Small intestine (tissue), 7 donors: ENCODE measurements at regions not wholly inside any gene's neighbourhood (a gene's known extent, or its start where the extent isn't known, plus 50 kb on each side); places are given as distances from the start of the nearest gene placed in this dataset.
A peak's percentile ranks its signal among the peaks of the same experiment; 100 is the strongest.

Experiments used
- DNase-seq, 2 donors: peaks; one replicate each; pipeline versions ENCODE4 v3.0.0 to v3.0.0-alpha.2; 2013
- FAIRE-seq: peaks from 2 replicates; lab custom pipeline; 2012; peaks lifted over from hg19 to GRCh38; lab: Jason Lieb, UNC
- H3K27ac ChIP-seq, 3 donors: one replicate each; pipeline ENCODE4 v1.5.1; 2013; ENCODE audit warnings: low read length in 2 of 3, mild to moderate bottlenecking in 2 of 3, control low read depth in 1 of 3, inconsistent platforms in 1 of 3, low read depth in 1 of 3, moderate library complexity in 1 of 3
- H3K27me3 ChIP-seq, 3 donors: one replicate each; pipeline ENCODE4 v1.6.1; 2013; ENCODE audit warnings: low read length in 3 of 3, inconsistent platforms in 1 of 3; ENCODE audit not compliant: control insufficient read depth in 3 of 3, insufficient read depth in 3 of 3
- H3K36me3 ChIP-seq, 3 donors: one replicate each; pipeline ENCODE4 v1.6.1; 2013; ENCODE audit warnings: low read length in 3 of 3, inconsistent platforms in 1 of 3, low read depth in 1 of 3, mild to moderate bottlenecking in 1 of 3, moderate library complexity in 1 of 3; ENCODE audit not compliant: control insufficient read depth in 3 of 3, insufficient read depth in 2 of 3
- H3K4me1 ChIP-seq, 3 donors: one replicate each; pipeline ENCODE4 v1.6.1; 2013; ENCODE audit warnings: low read length in 2 of 3, inconsistent platforms in 1 of 3, low read depth in 1 of 3, mild to moderate bottlenecking in 1 of 3, moderate library complexity in 1 of 3; ENCODE audit not compliant: control insufficient read depth in 3 of 3, insufficient read depth in 2 of 3
- H3K4me3 ChIP-seq, 3 donors: one replicate each; pipeline ENCODE4 v1.5.1; 2013; ENCODE audit warnings: low read length in 3 of 3, control low read depth in 1 of 3, inconsistent platforms in 1 of 3, low read depth in 1 of 3, mild to moderate bottlenecking in 1 of 3, moderate library complexity in 1 of 3
- H3K9me3 ChIP-seq, 2 donors: one replicate each; pipeline ENCODE4 v1.6.1; 2013; ENCODE audit warnings: low read depth in 1 of 2, low read length in 1 of 2; ENCODE audit not compliant: control insufficient read depth in 2 of 2, insufficient read depth in 1 of 2
- whole genome bisulfite sequencing, 3 donors: extraction: QIAGEN DNeasy Blood & Tissue Kit; methylation state at CpG; one replicate each; pipeline ENCODE4 v1.1.7; 2013; 5-methylcytosine and 5-hydroxymethylcytosine counted together
- donor health status: healthy with polysubstance abuse.
- donor health status: control.
- donor health status: control.
- donor health status: Bipolar disorder and iron deficiency.
- donor health status: healthy.

- Histone ChIP-seq H3K4me1 (no peaks in the 10 kb centered on the region), H3K27ac (no peak overlapping the region), H3K4me3 (no peak overlapping the region), H3K36me3 (no peaks in the 10 kb centered on the region), H3K9me3 (no peaks in the 10 kb centered on the region), H3K27me3 (no peaks in the 10 kb centered on the region)
- no peak for DNase-seq
- FAIRE-seq = no peak
- 92 to 96% (median 93%) methylated on average over 3 of the region's 3 CpGs for WGBS, 3 donors
These were observed 170.3 kb upstream of the BMP4 start for GRCh38 chr14:54126947-54127346.

- FAIRE-seq = no peak
- H3K27ac ChIP-seq = no peak overlapping the region
- no peak overlapping the region for H3K4me3 ChIP-seq
- no peaks in the 10 kb centered on the region for H3K4me1 ChIP-seq
- no peaks in the 10 kb centered on the region for H3K9me3 ChIP-seq
- H3K36me3 ChIP-seq = no peaks in the 10 kb centered on the region
- DNase-seq = peak in 1 of 2 donors; percentile 70
- WGBS, 3 donors = 6 to 33% (median 12%) methylated on average over 2 of the region's 2 CpGs
- H3K27me3 ChIP-seq = no peaks in the 10 kb centered on the region
These were observed 170.9 kb upstream of the BMP4 start for GRCh38 chr14:54127526-54127925.

- 71 to 77% (median 77%) methylated on average over 5 of the region's 5 CpGs for WGBS, 3 donors
- H3K27me3 ChIP-seq = no peaks in the 10 kb centered on the region
- H3K27ac ChIP-seq = no peak overlapping the region
- H3K4me3 ChIP-seq = no peak overlapping the region
- DNase-seq = no peak
- H3K9me3 ChIP-seq = no peaks in the 10 kb centered on the region
- peaks cover 0 to 8% (median 0%) of the 10 kb centered on the region in 3 donors for H3K4me1 ChIP-seq
- no peaks in the 10 kb centered on the region for H3K36me3 ChIP-seq
- FAIRE-seq = no peak
These were observed 173.4 kb upstream of the BMP4 start for GRCh38 chr14:54129850-54130640.

- H3K27me3 ChIP-seq = no peaks in the 10 kb centered on the region
- no peaks in the 10 kb centered on the region for H3K36me3 ChIP-seq
- H3K27ac ChIP-seq = no peak overlapping the region
- H3K9me3 ChIP-seq = no peaks in the 10 kb centered on the region
- 90 to 93% (median 90%) methylated on average over 3 of the region's 3 CpGs for WGBS, 3 donors
- peaks cover 0 to 11% (median 0%) of the 10 kb centered on the region in 3 donors for H3K4me1 ChIP-seq
- no peak overlapping the region for H3K4me3 ChIP-seq
- no peak for FAIRE-seq
- no peak for DNase-seq
These were observed 175.9 kb upstream of the BMP4 start for GRCh38 chr14:54132496-54132895.

GRCh38 chr14:54133896-54134295 lies 177.3 kb upstream of the BMP4 start:
- FAIRE-seq = no peak

GRCh38 chr14:54135804-54136280 lies 179.2 kb upstream of the BMP4 start:
- no peaks in the 10 kb centered on the region for H3K36me3 ChIP-seq
- peaks cover 0 to 11% (median 0%) of the 10 kb centered on the region in 3 donors for H3K4me1 ChIP-seq
- no peak overlapping the region for H3K27ac ChIP-seq
- WGBS, 3 donors = 78 to 89% (median 81%) methylated on average over 3 of the region's 3 CpGs
- no peak for FAIRE-seq
- no peaks in the 10 kb centered on the region for H3K27me3 ChIP-seq
- peak in 1 of 2 donors; percentile 28 for DNase-seq
- no peaks in the 10 kb centered on the region for H3K9me3 ChIP-seq
- no peak overlapping the region for H3K4me3 ChIP-seq

More at GRCh38 chr14:54133896-54134295, 177.3 kb upstream of the BMP4 start:
- Histone ChIP-seq H3K4me1 (peaks cover 0 to 11% (median 0%) of the 10 kb centered on the region in 3 donors), H3K27ac (peak overlapping the region in 1 of 3 donors; percentile 16), H3K27me3 (no peaks in the 10 kb centered on the region), H3K4me3 (no peak overlapping the region), H3K9me3 (no peaks in the 10 kb centered on the region), H3K36me3 (no peaks in the 10 kb centered on the region)
- peak; percentile 45 to 89 for DNase-seq
- WGBS, 3 donors = 8 to 49% (median 21%) methylated on average over 3 of the region's 3 CpGs

- no peaks in the 10 kb centered on the region for H3K36me3 ChIP-seq
- H3K4me3 ChIP-seq = no peak overlapping the region
- DNase-seq (no peak), FAIRE-seq (no peak)
- no peak overlapping the region for H3K27ac ChIP-seq
- no peaks in the 10 kb centered on the region for H3K9me3 ChIP-seq
- WGBS, 3 donors = 79 to 82% (median 79%) methylated on average over 6 of the region's 6 CpGs
- no peaks in the 10 kb centered on the region for H3K27me3 ChIP-seq
- H3K4me1 ChIP-seq = peaks cover 0 to 11% (median 0%) of the 10 kb centered on the region in 3 donors
These were observed 180.4 kb upstream of the BMP4 start for GRCh38 chr14:54136894-54137613.

- Histone ChIP-seq H3K9me3 (no peaks in the 10 kb centered on the region), H3K36me3 (no peaks in the 10 kb centered on the region), H3K27ac (no peak overlapping the region), H3K4me3 (no peak overlapping the region), H3K27me3 (no peaks in the 10 kb centered on the region), H3K4me1 (peaks cover 0 to 11% (median 0%) of the 10 kb centered on the region in 3 donors)
- 83 to 96% (median 92%) methylated on average over 1 of the region's 1 CpG for WGBS, 3 donors
- no peak for DNase-seq
- FAIRE-seq = no peak
These were observed 181.0 kb upstream of the BMP4 start for GRCh38 chr14:54137614-54137961.
